GM18909 (cell line): ENCODE measurements at regions not wholly inside any gene's neighbourhood (a gene's known extent, or its start where the extent isn't known, plus 50 kb on each side); places are given as distances from the start of the nearest gene placed in this dataset.
"Not testable (repeated sequence)": the region's sequence is repeated elsewhere in the genome, so short reads cannot be mapped to it uniquely, and the experiment has no call there.

Experiments used
- ATAC-seq: cut with Tn5 transposase; IDR thresholded peaks from one replicate; pipeline ENCODE4 v1.9.1; 2021; ENCODE audit warnings: mild to moderate bottlenecking; ENCODE audit not compliant: unreplicated experiment, poor library complexity

DNA sequence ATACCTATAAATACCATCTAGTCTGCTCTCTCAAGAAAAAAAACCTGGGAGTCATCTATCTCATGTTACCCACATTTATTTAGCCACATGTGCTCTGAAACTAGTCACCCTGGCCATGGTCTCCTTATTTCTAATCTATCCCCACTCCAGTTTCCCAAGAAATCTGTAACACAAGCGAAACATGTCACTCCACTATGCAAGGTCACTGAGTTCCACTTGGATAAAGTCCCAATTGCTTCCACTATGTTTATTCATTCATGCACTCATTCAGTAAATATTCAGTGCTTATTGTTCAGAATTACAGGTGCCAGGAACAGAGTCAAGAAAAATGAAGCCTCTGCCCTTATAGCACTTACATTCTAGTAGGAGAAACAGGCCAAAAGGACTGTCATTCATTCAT lies 369.4 kb upstream of the CYRIA start:
- no peak for ATAC-seq

DNA sequence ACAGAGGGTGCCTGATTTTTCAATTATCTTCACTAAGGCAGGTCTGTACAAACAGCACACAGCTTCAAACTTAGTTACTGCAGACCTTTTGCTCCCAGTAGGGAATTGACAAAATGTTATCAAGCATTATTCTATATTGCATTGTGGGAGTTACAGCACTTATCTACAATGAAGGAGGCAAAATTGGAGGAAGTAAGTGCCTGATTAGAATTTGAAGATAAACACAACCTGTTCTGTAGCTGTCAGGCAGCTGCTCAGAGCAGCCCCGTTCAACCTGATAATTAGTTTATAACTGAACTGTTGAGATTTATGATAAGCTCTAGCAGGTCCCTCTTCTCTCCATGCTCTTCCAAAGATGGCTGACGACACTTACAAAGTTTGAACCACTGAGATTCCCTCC lies 364.4 kb upstream of the CYRIA start:
- ATAC-seq = no peak

DNA sequence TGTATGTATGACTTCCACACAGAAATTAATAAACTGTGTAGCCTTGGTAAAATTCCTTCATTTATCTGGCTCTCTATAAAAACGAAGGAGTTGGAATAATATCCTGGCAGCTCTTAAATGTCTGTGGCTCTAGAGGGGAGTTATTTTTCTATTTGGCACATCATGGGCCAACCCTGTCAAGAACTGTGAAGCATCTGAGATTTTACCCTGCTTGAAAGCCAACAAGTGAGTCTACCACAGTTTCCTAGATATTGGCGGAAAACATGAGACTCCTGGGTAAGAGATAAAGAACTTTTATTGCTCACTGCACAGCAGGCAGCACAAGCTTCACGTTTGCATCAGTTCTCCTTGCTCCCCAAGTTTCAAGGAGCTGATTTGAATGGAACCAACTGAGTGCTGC lies 346.7 kb upstream of the CYRIA start:
- no peak for ATAC-seq

DNA sequence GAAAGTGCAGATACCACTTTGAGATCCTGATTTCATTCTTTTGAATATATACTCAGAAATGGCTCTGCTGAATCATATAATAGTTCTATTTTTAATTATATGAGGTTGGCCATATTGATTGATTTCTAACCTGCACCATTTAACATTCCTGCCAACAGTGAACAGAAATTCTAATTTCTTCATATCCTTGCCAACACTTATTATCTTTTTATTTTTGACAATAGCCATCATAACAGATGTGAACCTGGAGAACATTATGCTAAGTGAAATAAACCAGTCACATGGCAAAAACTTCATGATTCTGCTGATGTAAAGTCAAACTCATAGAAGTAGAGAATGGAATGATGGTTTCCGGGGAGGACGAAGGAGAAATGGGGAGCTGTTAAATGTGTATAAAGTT lies 344.5 kb upstream of the CYRIA start:
- no peak for ATAC-seq

DNA sequence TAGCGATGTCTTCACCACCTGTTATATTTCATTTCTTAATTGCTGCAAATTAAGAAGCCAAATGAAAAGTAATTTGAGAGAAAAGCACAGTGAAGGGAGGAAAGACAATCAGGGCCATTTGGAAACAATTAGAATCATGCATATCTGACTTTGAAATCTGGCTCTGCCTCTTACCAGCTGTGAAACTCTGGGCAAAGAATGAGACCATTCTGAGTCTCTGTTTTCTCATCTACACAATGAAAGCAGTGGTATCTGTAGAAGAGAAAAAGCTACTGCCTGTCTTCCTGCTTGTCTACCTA lies 334.5 kb upstream of the CYRIA start:
- ATAC-seq = no peak

DNA sequence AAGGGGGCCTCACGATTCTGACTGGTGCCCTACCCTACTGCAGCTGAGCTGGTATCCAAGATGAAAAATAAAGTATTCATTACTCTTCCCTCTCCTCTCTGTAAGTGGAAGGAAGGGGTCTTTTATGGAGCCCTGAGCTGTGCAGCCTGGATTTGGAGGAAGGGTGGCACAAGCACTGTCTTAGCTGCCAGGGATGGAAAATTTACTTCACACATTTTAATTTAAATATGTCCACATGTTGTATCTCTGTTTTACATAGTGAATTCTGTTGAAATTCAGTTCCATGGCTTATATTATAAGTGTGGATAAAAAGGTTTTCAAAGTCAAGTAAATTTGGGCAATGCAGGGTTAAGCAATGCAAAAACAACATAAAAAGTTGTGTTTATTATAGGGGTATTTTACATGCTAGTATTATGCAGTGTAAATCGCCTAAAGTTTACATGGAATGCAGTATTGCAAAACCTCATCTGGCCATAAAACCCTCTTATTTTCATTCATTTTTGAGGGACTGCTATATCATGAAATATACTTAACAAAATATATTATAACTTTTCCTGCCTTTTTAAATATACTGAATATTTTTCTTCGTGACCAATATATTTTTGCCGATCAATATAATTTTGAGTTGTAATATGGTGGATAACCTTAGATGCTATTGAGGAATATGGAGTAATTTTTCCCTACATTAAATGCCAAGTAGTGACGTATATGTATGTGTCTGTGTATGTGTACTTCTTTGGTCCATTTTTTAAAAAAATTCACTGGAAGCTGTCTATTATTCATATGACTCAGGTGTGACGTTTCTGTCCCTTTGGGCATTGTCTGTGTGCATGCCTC lies 333.9 kb upstream of the CYRIA start:
- no peak for ATAC-seq

DNA sequence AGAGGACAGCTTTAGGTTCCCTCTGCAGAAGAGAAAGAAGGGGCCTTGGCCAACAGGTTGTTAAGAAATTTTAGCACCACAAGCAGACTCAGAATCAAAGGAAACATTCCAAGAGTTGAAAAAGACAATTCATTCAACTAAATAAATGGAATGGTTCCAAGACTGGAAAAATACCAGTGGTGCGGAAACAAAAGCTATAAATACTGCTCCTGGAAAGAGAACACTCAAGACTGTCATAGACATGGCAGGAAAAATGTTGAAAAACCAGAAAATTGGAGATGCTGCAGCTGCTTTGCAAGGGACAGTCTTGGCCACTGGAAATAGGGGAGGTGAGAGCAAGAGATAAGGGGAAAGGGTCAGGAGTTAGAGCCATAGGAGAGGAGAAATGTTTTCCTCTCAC lies 312.7 kb upstream of the CYRIA start:
- ATAC-seq = no peak

DNA sequence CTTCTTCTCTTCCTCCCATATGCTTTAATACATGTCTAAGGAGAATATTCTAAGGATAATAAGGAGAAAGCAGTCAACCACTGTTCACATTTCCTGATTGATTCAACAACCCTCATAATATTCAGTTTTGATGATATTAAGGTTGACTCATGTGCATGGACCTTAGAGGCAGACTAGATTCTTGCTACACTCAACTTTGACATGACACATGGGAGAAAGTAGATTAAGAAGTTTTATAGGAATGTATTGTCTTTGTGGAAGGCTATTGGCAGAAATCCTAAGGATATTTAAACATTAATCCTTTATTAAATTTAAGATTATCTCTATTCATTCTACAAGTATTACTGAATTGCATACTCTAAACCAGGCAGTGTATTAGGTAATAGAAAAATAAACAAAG lies 309.1 kb upstream of the CYRIA start:
- ATAC-seq = no peak

DNA sequence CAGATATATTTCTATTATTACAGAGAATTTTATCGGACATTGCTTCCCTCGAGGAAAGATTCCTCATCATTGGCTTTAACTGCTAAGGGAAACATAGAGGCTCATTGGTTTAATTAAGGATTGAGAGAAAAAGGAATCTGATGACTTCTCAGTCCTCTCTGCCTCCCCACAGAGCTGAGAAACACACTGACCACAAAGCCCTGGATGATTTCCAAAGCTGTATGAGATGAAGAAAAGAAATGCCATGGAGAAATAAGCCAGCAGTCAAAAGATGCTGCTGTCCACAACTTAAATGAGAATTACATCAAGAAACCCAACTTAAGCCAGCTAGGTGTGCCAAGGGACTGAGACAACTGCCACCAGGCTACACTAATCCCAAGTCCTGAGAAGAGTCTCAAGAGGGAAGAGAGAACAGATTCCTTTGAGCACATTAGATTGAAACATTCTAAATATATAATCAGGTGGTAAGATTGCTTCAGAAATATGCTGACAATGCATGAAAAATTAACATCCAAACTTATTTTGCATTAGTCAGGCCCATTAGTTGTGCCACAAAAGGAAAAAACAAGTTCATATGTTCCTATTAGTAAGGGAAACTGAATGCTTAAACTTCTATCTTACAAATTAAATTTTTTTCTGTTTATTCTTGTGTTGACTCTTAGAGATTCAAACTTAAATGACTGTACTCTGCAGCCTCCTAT lies 308.1 kb upstream of the CYRIA start:
- no peak for ATAC-seq

DNA sequence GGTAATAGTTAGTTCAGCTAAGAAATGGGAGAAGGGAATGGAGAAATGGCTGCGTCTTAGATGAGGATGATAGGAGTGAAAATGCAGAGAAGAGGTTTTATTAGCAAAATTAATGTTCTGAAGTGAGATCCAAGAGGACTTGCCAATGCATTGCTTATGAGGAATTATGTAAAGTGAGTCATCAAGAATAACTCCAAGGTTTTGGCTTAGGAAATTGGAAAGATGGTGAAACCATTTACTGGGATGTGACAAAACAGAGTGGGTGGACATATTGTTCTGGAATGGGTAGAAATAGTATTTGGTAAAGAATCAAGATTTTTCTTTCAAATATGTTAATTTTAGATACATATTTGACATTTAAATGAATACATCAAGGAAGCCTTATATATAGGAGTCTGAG lies 306.6 kb upstream of the CYRIA start:
- ATAC-seq = no peak

DNA sequence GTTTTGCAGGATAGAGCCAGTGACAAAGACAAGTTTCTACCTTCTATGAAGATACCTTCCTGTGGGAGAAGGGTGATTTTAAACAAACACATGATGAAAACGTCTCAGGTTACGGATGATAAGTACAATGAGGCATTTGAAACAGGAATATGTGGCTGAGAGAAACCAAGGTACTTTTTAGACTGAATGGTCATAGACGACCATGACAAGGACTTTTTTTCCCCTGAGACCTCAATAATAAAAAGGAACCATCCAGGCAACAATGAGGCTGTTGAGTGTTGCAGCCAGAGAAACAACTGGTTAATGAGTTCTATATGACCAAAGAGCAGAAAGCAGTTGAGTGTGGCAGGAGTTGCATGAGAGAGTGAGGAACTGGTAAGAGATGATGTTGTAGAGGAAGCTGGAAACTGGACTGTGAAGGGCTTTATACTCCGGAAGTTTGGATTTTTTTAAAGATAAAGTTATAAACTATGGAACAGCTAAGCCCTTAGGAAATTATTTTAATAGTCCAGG lies 306.1 kb upstream of the CYRIA start:
- no peak for ATAC-seq

DNA sequence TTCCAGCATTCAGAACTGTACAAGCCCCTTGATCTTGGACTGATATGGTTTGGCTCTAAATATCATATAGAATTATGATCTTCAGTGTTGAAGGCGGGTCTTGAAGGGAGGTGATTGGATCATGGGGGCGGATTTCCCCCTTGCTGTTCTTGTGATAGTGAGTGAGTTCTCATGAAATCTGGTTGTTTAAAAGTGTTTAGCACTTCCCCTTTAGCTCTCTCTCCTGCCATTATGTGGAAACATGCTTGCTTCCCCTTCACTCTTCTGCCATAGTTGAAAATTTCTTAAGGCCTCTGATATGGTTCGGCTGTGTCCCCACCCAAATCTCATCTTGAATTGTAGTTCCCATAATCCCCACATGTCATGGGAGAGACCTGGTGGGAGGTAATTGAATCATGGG lies 305.3 kb upstream of the CYRIA start:
- ATAC-seq = not testable (repeated sequence)

DNA sequence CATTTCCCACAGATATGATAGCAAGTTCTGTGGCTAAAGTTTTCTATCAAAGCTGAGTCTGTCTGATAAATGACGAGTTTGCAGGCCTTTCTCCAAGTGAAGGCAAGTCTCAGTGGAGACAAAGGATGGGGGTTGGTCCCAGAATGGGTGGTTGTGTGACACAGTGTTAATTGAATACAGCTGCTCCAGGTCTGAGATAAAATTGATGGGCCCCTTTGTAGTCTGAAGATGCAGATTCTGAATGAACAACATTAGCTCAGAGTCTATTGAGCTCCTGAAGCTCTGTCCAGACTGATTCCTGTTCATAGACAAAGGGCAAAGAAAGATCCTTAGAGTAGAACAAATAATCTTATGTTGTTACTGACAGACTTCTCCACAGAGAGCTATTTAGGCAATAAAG lies 296.9 kb upstream of the CYRIA start:
- no peak for ATAC-seq

DNA sequence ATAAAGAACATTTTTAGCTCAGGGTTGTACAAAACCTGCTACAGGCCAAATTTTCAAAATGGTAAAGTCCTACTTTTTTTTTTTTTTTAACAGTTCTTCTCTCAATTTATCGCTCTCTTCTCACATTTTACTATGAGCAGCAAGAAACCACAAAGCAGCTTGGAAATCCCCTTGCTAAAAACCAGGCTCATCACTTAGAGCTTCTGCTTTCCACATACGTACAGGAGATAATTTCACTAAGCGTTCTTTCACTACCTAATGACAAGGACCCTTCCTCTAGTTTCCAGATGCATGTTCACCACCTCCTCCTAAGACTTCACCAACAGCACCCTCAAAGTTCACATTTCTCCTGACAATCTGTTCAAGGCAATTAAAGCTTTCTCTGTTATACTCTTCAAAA lies 294.9 kb upstream of the CYRIA start:
- ATAC-seq = no peak

DNA sequence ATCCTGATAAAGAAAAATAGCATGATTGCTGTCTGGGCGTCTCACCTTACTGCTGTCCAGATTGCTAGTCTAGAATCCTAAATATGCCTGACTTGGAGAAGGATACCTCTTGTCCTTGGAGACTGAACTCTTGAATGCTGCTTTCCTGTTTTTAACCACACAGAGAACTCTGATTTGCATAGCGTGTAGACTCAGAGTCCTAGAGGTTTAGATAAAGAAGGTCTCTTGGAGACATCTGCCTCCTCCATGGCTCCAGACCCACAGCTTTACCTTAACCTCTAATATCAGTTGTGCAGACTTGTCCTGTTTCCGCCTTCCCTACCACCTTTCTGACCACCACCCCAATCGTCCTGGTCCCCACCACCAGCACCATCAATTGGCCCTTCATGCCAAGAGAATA lies 292.6 kb upstream of the CYRIA start:
- ATAC-seq = no peak

DNA sequence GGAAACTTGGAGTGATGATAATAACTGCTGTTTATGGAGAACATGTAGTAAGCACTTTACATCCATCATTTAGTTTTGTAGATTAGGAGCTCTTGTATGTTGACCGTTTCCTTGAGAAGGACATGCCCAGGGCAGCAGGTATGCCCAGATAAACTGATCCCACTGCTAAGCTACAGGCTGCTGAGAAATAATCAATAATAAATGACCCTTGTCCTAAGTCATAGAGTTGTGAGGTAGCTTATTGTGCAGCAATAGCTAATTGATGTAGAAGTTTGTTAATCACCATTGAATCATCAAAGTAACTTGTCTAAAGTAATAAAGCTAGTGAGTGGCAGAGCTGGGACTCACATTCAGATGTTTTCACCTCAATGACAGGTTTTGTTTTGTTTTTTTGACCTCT lies 287.2 kb upstream of the CYRIA start:
- no peak for ATAC-seq

DNA sequence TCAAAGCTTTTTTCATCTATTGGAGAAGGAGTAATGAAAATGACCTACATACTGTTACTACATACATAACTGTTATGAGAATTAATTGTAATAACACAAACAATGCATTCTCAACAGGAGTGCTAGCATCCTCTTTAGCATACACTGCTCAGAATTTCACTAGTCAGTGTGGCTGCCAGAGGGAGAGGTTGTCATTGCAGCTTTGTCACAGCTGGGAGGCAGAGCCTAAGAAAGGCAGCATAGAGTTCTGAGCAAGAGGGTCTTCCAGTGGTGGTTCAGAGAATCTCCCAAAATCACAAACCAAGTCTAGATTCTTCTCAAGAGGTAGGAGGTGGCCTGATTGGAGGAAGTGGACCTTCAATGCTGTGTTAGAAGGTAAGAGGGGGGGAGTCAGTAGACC lies 286.7 kb upstream of the CYRIA start:
- no peak for ATAC-seq

DNA sequence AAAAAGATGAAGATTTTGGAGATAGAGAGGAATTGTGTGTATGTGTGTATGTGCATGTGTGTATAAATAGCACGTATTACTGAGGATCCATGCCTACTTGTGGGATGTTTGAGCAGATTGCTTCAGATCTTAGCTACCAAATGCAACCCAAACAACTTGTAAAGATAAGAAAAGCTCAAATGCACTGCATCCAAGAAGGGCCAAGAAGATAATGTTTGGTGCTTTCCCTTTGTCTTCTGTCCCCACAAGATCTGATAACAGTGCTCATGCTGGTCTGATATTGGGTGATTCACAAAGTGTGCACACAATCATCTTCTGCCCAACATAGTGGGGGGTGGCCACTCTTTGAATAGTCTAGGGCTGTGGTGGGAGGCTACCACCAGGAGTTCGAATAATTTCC lies 284.8 kb upstream of the CYRIA start:
- no peak for ATAC-seq

DNA sequence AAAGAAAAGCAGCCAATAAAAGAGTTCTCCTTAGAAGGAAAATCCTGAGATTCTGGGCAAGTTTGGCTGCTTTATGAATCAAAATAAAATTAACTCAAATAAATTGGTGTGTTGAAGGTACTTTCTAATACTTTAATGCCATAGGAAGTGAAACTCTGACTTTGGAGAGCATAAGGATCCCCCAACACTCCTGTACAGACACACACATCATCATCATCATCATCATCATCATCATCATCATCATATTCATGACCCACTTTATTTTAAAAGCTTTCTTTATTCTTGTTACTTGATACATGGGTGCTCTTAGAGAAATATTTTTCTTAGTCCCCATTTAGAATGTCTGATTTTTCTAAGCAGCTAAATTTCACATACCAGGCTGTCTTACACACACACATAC lies 283.1 kb upstream of the CYRIA start:
- ATAC-seq = no peak

DNA sequence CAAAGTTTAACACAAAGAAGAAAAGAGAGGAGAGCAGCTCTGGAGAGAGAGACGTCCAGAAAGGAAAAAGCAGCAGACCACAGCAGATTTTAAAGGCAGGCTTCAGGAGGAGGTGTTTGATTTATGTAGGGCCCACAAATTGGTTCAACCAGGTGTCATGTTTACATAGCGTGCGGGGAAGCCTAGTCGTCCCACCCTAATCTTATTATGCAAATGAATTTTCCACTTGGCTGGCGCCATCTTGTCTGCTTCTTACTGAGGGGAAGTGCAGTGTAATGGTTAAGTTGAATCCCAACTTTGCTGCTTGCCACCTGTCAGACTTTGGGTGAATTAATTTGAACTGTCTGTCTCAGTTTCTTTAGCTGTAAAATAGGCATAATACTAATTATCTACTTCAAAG lies 282.4 kb upstream of the CYRIA start:
- no peak for ATAC-seq

DNA sequence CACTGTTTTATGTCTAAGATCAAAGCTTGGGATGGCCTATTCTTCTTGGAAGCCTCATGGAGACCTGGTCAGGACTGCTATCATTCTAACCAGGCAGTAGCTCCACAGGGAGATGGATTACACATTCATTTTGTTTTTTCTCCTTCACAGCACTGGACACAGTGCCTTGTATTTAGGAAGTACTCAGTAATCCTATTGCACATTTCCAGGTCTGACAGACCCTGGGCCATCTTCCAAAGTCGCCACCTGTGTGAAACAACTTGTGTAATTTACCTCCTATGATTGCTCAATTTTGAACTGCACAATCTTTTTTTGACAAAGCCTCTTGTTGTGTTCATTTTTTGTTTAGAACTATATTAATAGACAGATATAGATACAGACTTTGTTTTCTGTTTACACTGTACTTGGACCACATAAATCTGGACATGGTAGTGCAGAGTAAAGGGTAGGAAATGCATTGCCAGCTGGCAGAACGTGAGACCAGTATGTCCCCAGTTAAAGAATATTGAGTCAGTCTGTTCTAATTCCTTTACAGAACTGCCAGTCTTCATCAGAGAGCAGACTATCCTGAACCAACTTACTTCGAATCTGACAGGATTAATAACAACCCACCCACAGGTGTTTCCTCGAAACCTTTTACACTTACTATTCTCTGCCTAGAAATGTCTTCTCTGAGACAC lies 277.8 kb upstream of the CYRIA start:
- ATAC-seq = no peak
